ENCODE measurements at regions not wholly inside any gene's neighbourhood (a gene's known extent, or its start where the extent isn't known, plus 50 kb on each side); places are given as distances from the start of the nearest gene placed in this dataset.
A peak's percentile ranks its signal among the peaks of the same experiment; 100 is the strongest.

DNA sequence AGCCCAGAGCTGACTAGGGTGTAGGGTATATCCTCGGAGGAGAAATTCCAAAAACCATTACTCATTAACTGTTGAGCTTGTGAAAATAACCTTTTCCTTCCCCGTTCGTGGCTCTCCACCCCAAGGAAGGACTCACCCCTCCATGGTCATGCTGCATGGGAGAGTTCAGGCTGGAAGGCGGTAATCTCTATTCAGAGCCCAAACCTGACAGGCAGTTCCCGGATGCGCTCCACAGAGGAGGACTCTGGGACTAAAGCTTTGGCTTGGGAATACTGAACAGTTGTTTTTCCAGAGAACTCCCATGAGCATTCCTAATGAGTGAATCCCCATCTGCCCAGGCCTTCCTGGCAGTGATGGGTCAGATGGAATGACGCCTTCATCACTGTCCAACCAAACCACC, 125.4 kb downstream of the BCOR start:
- Histone ChIP-seq H2BK5ac (ENCODE audit: low read depth, low read length, poor library complexity, severe bottlenecking) (no peak overlapping the region), H4K8ac (ENCODE audit: low read depth in 2 of 2, low read length in 2 of 2) (no peak overlapping the region), H3K36me3 (ENCODE audit: control insufficient read depth, insufficient read depth, low read length) (no peaks in the 10 kb centered on the region), H3K79me1 (ENCODE audit: low read depth in 1 of 2, low read length in 2 of 2) (no peaks in the 10 kb centered on the region), H3K18ac (ENCODE audit: low read depth, low read length) (no peak overlapping the region), H2BK20ac (ENCODE audit: low read depth, low read length) (no peak overlapping the region), H2AFZ (replicated peaks; ENCODE audit: low read length, poor library complexity) (peak overlapping the region; percentile 49), H2AK5ac (ENCODE audit: low read depth, low read length) (no peak overlapping the region), H3K27me3 (ENCODE audit: control insufficient read depth, insufficient read depth, low read length) (peaks cover 6% of the 10 kb centered on the region; the same call in 1 of the 2 replicates), H3K9me1 (ENCODE audit: insufficient read depth, low read length) (no peaks in the 10 kb centered on the region), H3K4me1 (ENCODE audit: control insufficient read depth, insufficient read depth, low read length) (0 out of 2 replicates have a peak, but pooled peaks cover 1% of the 10 kb centered on the region), H3K14ac (replicated peaks; ENCODE audit: low read depth, low read length) (no peak overlapping the region), H2BK120ac (ENCODE audit: low read depth, low read length) (no peak overlapping the region), H2BK15ac (ENCODE audit: low read depth, low read length) (no peak overlapping the region), H4K20me1 (ENCODE audit: insufficient read depth, low read length) (no peaks in the 10 kb centered on the region), H3K27ac (ENCODE audit: insufficient read depth, low read length) (no peak overlapping the region), H3K9me3 (ENCODE audit: control insufficient read depth, insufficient read depth, low read length) (no peaks in the 10 kb centered on the region; the same call in 1 of the 2 replicates), H3K56ac (ENCODE audit: extremely low read depth, insufficient read depth, low read length) (no peak overlapping the region), H4K91ac (ENCODE audit: insufficient read depth, low read depth, low read length) (no peak overlapping the region; the same call in 1 of the 2 replicates), H3K9ac (ENCODE audit: low read depth, low read length) (no peak overlapping the region), H2AK9ac (replicated peaks; ENCODE audit: low read depth, low read length, poor library complexity) (peak overlapping the region; percentile 13), H3K4me2 (ENCODE audit: low read depth, low read length) (no peak overlapping the region; the same call in 1 of the 2 replicates), H4K5ac (ENCODE audit: low read depth, low read length) (no peak overlapping the region), H3K4me3 (ENCODE audit: insufficient read depth, low read depth, low read length) (no peak overlapping the region), H3K4ac (ENCODE audit: low read depth, low read length) (no peak overlapping the region), H3K23ac (ENCODE audit: low read depth, low read length) (no peak overlapping the region)
- dilution Hi-C loops (cut with HindIII; ENCODE audit: low sequenced_read_pairs, unreplicated experiment), result no loop called here
- intact Hi-C loops (cut with micrococcal nuclease), result no loop called here
- POLR2A ChIA-PET (ENCODE audit: unreplicated experiment), result no interaction called here
- 100% methylated on average over 2 of the region's 7 CpGs; no CpG with 5 or more reads in 1 of the 2 experiments for WGBS, 2 experiments (ENCODE audit: extremely low coverage in 2 of 2, insufficient read length in 1 of 2)
- DNase-seq (peak; percentile 53), ATAC-seq (ENCODE audit: low read depth) (peak; percentile 77)
- TF ChIP-seq POLR2A (IDR thresholded peaks at IDR 0.05; ENCODE audit: low read depth, low read length) (no peak), MXI1 (IDR thresholded peaks at IDR 0.05; ENCODE audit: borderline replicate concordance, low read depth, low read length) (no peak), RFX5 (IDR thresholded peaks at IDR 0.05; ENCODE audit: low read depth, low read length) (no peak), RAD21 (IDR thresholded peaks at IDR 0.05; ENCODE audit: low read length) (no peak), NFE2L2 (IDR thresholded peaks at IDR 0.05; ENCODE audit: low read depth, low read length) (no peak), CEBPB (IDR thresholded peaks at IDR 0.05; ENCODE audit: low read depth, low read length) (no peak)
- TF ChIP-seq, protein P1, sequence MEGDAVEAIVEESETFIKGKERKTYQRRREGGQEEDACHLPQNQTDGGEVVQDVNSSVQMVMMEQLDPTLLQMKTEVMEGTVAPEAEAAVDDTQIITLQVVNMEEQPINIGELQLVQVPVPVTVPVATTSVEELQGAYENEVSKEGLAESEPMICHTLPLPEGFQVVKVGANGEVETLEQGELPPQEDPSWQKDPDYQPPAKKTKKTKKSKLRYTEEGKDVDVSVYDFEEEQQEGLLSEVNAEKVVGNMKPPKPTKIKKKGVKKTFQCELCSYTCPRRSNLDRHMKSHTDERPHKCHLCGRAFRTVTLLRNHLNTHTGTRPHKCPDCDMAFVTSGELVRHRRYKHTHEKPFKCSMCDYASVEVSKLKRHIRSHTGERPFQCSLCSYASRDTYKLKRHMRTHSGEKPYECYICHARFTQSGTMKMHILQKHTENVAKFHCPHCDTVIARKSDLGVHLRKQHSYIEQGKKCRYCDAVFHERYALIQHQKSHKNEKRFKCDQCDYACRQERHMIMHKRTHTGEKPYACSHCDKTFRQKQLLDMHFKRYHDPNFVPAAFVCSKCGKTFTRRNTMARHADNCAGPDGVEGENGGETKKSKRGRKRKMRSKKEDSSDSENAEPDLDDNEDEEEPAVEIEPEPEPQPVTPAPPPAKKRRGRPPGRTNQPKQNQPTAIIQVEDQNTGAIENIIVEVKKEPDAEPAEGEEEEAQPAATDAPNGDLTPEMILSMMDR (conservative IDR thresholded peaks at IDR 0.05; ENCODE audit: low read depth, low read length), result no peak
- TF ChIP-seq, protein P2, sequence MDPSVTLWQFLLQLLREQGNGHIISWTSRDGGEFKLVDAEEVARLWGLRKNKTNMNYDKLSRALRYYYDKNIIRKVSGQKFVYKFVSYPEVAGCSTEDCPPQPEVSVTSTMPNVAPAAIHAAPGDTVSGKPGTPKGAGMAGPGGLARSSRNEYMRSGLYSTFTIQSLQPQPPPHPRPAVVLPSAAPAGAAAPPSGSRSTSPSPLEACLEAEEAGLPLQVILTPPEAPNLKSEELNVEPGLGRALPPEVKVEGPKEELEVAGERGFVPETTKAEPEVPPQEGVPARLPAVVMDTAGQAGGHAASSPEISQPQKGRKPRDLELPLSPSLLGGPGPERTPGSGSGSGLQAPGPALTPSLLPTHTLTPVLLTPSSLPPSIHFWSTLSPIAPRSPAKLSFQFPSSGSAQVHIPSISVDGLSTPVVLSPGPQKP (IDR thresholded peaks at IDR 0.05; ENCODE audit: borderline replicate concordance, low read depth, low read length), result no peak
- in situ Hi-C loops (cut with MboI; ENCODE audit: low sequenced_read_pairs), result no loop called here
- no TSS peak for BruUV-seq (replicated peaks)
- CTCF ChIA-PET, result no interaction called here

Data from IMR-90 (cell line).